ENCODE measurements at regions not wholly inside any gene's neighbourhood (a gene's known extent, or its start where the extent isn't known, plus 50 kb on each side); places are given as distances from the start of the nearest gene placed in this dataset.

GRCh38 chr10:55311848-55312635, 511.0 kb upstream of the PCDH15 start:
- no peak for DNase-seq (ENCODE audit: low spot score)
- in situ Hi-C loops (cut with MboI; ENCODE audit: low sequenced_read_pairs, unreplicated experiment): no loop called here
- TF ChIP-seq CTCF (IDR thresholded peaks at IDR 0.05; ENCODE audit: borderline replicate concordance, control extremely low read depth, extremely low read depth, insufficient read depth, missing control alignments): no peak

- DNase-seq (ENCODE audit: low spot score): no peak
- no peak for TF ChIP-seq CTCF (IDR thresholded peaks at IDR 0.05; ENCODE audit: borderline replicate concordance, control extremely low read depth, extremely low read depth, insufficient read depth, missing control alignments)
- in situ Hi-C loops (cut with MboI; ENCODE audit: low sequenced_read_pairs, unreplicated experiment): no loop called here
Measured at GRCh38 chr10:55310143-55310542, 509.1 kb upstream of the PCDH15 start.

- in situ Hi-C loops (cut with MboI; ENCODE audit: low sequenced_read_pairs, unreplicated experiment): no loop called here
- no peak for TF ChIP-seq CTCF (IDR thresholded peaks at IDR 0.05; ENCODE audit: borderline replicate concordance, control extremely low read depth, extremely low read depth, insufficient read depth, missing control alignments)
- DNase-seq (ENCODE audit: low spot score): no peak
Measured at GRCh38 chr10:55305285-55305684, 504.3 kb upstream of the PCDH15 start.

GRCh38 chr10:55287346-55287745, 486.3 kb upstream of the PCDH15 start:
- TF ChIP-seq CTCF (IDR thresholded peaks at IDR 0.05; ENCODE audit: borderline replicate concordance, control extremely low read depth, extremely low read depth, insufficient read depth, missing control alignments): no peak
- in situ Hi-C loops (cut with MboI; ENCODE audit: low sequenced_read_pairs, unreplicated experiment): no loop called here
- DNase-seq (ENCODE audit: low spot score): no peak

DNA sequence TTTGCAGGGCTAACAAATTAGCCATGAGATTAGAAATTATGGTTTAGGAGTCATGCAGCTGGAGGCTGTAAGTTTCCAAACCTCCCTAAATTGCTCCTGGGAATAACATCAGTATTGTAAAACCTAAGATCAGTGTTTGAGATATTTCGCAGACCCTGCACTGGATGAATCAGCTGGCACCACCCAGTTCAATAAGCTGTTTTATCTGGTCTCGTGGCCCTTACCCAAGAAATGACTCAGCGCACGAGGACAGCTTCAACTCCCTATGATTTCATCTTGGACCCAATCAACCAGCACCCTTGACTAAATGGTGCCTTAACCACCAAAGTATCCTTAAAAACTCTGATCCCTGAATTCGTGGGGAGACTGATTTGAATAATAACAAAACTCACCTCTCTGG, 482.0 kb upstream of the PCDH15 start:
- no peak for TF ChIP-seq CTCF (IDR thresholded peaks at IDR 0.05; ENCODE audit: borderline replicate concordance, control extremely low read depth, extremely low read depth, insufficient read depth, missing control alignments)
- in situ Hi-C loops (cut with MboI; ENCODE audit: low sequenced_read_pairs, unreplicated experiment): no loop called here
- no peak for DNase-seq (ENCODE audit: low spot score)

GRCh38 chr10:55280696-55281095, 479.7 kb upstream of the PCDH15 start:
- no peak for TF ChIP-seq CTCF (IDR thresholded peaks at IDR 0.05; ENCODE audit: borderline replicate concordance, control extremely low read depth, extremely low read depth, insufficient read depth, missing control alignments)
- in situ Hi-C loops (cut with MboI; ENCODE audit: low sequenced_read_pairs, unreplicated experiment): no loop called here
- no peak for DNase-seq (ENCODE audit: low spot score)
